HS-5 (cell line): ENCODE measurements at regions not wholly inside any gene's neighbourhood (a gene's known extent, or its start where the extent isn't known, plus 50 kb on each side); places are given as distances from the start of the nearest gene placed in this dataset.

ENCODE experiments used
- DNase-seq: peaks from one replicate; pipeline ENCODE4 v3.0.0-alpha.2; 2012; ENCODE audit warnings: low read depth

GRCh38 chr1:177334903-177335302 is 164.1 kb downstream of the BRINP2 start:
- no peak for DNase-seq

- DNase-seq = no peak
These were observed 163.3 kb downstream of the BRINP2 start for GRCh38 chr1:177333936-177334595.
